SW480 (cell line): ENCODE measurements at regions not wholly inside any gene's neighbourhood (a gene's known extent, or its start where the extent isn't known, plus 50 kb on each side); places are given as distances from the start of the nearest gene placed in this dataset.
"Not testable (repeated sequence)": the region's sequence is repeated elsewhere in the genome, so short reads cannot be mapped to it uniquely, and the experiment has no call there.

Experiments used
- DNase-seq: peaks from one replicate; pipeline ENCODE4 v3.0.0-alpha.2; 2016; ENCODE audit warnings: low spot score

DNA sequence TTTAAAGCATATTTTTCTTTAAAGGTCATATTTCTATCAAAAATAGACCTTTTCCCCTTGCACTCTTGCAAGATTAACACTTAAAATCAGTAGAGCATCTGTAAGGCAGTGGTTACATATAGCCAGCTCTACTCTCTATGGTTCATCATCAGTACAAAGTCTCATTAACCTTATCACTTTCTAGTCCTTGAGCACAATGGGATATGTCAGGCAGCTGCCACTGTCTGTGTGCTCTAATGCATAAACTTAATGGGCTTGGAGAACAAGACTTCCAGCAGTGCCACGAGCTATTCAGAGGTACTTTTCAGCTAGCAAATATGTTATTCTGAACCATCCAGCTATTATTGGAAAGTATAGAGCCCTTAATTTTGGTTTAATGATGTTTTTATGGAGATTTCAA lies 393.7 kb downstream of the GASK1B start:
- no peak for DNase-seq

DNA sequence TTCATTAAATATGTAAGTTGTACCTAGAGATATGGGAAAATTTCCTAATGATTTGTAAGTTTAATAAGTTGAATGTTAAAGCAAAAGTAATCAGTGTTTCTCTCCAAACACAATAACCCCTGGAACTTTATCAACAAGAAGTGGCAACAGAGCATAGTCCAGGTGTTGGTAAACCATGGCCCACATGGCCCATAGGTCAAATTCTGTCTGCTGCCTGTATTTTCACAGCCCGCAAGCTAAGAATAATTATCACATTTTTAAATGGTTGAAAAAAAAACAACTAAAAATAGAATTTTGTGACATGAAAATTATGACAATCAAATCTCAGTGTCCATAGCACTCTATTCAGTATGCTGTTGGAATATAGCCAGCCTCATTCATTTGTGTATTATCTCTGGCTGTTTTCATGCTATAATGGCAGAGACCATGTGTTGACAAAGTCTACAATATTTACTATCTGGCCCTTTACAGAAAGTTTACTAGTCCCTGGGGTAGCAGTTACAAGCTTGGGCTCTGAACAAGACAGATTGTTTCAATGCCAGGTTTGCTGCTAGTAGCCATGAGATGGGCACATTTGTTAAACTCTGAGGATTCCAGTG lies 395.8 kb downstream of the GASK1B start:
- no peak for DNase-seq

DNA sequence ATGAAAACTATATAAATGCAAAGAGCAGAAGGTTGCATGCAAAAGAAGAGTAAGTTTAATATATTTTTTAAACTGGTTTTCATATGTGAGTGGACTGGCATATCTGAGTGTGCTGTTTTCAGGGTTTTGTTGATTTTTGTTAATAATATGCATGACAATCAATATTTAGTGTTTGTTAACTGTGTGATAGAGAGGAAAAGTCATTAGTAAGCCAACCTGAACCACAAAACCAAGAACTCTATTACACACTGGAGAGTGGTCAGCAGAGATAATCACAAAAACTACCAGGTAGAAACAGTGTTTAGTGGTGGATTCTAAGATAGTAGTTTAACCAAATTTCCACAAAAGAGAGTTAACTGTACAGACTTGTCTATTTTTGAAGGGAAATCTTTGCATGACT lies 396.9 kb downstream of the GASK1B start:
- DNase-seq: no peak

DNA sequence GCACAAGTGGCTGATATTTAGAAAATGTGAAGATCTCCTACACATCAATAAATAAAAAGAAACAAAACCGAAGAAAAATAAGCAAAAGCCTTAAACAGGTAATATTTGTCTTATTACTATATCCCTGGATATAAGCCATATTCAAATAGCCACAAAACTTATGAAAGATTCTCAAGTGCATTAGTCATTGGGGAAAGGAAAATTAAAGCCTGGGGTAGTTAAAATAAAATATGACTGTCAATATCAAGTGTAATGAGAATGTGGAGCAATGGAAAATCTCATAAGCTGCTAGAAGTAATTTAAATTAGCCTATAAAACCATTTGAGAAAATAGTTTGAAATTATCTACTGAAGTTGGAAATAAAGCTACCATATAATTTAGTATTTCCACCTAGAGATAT lies 399.9 kb downstream of the GASK1B start:
- no peak for DNase-seq

DNA sequence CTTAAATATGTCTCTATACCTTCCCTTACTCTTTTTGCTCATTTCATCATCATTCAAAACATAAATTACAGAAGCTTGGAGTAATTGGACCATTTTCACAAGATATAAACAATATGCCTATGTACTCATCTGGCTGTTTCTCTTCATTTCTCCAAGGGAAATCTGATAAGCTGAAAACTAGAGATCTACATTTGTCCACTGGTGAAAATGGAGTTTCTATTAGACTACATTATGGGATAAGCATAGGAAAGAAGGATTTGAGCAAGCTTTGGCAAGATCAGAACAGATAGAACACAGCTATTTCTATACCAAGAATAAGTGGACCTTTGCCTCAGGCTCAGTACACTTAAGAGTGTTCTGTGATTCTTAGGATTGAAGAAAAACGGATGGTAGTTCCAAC lies 404.4 kb downstream of the GASK1B start:
- no peak for DNase-seq

DNA sequence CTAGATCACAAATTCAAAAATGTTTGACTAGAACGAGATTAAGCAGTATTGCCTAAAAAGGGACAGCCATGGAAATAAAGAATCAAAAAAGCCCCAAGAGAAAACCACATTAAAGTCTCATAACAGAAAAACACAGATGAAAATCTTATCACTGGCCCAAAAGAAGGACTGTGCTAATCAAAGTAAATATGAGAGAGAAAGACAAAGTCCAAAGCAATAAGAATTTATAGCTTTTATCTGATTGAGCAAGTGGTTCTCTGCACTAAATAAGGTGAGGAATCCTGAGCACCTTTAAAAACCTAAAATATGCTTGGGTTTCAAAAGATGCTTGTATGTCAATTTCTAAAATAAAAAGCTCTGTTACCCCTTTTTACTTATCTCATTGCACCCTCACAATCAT lies 409.3 kb downstream of the GASK1B start:
- DNase-seq: no peak

DNA sequence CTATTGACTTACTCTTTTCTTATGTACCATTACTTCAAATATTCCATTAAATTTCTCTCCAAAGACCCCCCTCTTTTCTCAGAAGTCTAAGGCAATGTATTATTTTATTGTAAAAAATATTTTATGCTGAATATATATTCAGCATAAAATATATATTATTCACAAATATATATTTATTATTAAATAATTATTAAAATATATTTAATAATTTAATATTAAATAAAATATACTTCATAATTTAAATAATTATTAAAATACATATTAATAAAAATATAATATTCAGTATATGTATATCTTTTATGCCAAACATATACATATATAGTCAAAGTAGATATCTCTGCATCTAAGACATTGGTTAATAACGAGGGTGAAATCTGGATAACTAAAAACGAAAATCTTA lies 418.4 kb downstream of the GASK1B start:
- no peak for DNase-seq

DNA sequence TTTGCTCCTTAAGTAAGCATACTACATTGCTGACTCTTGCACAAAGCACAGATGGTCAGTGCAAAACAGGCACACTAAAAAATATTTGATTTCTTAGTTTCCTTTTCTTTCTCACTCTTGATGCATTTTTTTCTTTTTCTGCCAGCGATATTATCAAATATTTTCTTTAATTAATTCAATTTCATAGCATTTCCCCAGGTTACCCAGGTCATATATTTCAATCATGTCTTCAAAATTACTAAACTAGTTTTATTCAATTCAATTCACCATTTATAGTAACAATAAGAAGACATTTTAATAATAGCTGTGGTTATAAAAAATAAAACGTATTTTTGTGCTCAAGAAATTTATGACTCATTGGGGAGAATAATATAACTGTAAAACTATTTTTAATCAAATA lies 421.2 kb downstream of the GASK1B start:
- no peak for DNase-seq

DNA sequence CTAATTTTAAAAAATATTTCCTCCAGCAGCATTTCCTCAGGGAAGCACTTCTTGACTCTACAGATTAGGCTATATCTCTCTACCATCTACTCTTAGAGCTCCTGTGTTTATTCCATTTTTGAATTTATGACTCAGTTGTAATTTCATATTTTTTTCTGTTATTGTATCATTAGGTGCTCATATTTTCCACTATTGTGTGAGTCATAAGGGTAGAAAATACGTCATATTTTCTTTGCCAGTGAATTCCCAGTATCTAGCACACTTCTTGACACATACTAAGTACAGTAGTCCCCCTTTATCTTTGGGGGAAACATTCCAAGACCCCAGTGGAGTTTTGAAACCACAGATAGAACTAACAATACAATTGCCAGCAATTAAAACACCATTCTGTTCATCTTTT lies 431.2 kb downstream of the GASK1B start:
- no peak for DNase-seq

DNA sequence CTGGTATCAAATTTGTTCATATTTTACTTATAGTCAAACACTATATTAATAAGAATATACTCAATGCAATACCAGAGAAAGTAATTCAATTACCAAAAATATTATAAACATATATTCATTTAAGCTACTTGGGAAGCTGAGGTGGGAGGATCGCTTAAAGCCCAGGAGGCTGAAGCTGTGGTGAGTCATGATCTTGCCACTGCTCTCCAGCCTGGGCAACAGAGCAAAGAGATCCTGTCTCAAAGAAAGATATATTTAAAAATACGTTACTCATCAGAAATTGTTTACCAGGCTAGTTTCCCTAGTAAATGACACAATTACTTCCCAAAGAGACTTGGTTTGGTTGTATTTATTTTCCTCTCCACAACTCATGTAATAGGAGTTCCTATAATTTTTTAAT lies 433.6 kb downstream of the GASK1B start:
- no peak for DNase-seq

DNA sequence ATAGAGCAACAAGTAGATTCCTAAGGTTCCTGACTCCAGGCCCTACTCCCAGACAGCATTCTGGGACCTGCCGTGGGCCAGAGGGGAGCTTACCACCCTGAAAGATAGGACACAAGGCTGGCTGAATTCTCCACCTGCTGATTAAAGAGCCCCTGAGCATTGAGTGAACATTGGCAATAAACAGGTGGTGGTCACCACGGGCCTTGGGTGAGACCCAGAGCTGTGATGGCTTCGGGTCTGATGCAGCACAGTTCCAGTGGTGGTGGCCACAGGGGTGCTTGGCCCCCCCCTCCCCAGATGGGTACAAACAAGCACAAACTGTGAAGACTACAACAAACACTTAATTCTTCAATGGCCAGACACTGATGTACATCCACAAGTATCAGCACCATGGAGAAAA lies 444.6 kb downstream of the GASK1B start:
- DNase-seq: no peak

DNA sequence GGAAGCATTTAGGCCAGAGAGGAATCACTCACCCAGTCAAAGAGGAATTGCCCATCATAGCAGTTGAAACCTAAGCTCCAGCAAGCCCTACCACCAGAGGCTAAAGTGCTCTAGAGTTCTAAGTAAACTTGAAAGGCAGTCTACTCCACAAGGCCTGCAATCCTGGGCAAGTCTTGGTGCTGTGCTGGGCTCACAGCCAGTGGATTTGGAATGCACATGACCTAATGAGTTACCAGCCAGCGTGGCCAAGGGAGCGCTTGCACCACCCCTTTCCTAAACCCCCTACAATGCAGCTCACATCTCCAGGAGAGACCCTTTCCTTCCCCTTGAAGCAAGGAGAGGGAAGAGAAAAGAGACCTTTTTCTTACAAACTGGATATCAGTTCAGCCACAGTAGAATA lies 445.7 kb downstream of the GASK1B start:
- DNase-seq: no peak

DNA sequence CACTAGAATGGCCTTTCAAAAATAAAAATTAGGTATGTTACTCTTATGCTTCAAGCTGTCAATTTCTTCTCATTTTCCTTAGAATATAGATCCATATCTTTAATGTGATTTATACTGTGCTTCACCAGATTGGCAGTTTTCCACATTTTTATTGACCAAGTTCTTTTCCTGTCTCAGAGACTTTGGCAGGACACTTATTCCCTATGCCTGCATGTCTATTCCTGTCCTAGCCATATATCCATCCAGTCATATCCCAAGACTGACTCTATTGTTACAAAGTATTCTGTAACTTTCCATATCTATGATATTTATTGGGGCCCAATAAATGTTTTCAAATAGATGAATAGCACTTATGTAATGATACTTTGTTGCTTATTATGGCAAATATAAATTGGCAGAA lies 450.7 kb downstream of the GASK1B start:
- DNase-seq: no peak

DNA sequence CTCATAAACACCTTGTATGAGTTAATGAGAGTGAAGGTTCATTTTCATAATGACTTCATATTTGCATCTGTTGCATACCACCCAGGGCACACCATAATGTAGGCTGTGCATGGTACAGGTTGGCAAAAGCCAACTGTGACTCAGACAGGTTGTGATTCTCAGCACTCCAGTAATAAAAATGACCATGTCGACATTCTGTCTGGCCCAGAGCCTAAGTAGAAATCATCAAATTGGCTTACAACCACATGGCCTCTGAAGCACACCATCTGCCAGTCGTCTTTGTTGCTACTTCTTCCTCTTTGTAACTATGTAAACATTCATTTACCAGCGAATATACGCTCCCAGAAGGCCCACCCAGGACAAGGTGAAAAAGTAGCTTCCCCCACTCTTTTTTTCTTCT lies 459.5 kb downstream of the GASK1B start:
- DNase-seq: no peak

DNA sequence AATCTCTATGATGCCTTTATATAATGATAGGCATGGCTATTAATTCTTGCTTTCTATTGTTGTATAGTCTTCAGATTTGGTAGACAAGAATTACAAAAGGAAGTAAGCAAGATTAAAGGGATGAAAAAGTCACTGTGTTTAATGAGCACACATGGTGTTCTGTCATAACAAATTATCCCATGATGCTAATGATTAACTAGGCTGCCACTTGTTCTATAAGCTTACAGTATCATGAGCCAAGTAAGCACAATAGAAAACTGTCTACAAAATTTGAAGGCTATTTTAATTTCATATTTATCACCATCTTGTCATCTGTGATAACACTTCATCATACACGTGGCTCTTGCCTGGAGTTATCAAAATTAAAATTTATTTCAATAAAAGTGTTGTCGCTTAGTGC lies 466.7 kb downstream of the GASK1B start:
- peak; percentile 1 for DNase-seq

DNA sequence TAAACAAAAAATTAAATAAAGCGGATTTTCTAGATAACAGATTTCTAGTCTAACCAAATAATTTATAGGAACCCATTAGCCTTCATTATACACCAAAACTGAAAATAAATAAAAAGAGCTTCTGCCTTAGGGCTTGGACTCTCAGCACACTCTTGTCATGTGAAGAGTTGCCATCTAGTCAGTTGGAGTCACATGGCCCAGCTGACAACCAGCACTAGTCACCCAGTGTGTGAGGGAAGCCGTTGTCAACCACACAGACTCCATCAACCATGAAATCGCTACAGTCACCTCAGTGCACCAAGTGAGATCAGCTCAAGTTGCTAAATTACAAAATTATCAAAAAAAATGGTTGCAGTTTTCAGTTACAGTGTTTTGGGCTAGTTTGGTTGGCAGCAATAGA lies 470.0 kb downstream of the GASK1B start:
- no peak for DNase-seq

DNA sequence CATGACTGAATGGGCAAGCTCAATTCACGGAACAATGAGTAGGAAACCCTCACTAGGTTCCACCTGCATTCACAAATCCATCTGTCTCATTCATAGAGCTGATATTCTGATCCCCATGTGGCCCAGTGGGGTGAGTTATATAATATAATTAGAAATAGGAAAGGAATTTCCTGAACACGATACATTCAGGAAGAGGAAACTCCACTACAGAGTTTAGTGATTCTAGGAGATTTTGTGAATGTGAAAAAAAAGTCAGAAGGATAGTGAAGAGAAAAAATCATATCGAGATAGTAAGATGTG lies 471.2 kb downstream of the GASK1B start:
- no peak for DNase-seq

DNA sequence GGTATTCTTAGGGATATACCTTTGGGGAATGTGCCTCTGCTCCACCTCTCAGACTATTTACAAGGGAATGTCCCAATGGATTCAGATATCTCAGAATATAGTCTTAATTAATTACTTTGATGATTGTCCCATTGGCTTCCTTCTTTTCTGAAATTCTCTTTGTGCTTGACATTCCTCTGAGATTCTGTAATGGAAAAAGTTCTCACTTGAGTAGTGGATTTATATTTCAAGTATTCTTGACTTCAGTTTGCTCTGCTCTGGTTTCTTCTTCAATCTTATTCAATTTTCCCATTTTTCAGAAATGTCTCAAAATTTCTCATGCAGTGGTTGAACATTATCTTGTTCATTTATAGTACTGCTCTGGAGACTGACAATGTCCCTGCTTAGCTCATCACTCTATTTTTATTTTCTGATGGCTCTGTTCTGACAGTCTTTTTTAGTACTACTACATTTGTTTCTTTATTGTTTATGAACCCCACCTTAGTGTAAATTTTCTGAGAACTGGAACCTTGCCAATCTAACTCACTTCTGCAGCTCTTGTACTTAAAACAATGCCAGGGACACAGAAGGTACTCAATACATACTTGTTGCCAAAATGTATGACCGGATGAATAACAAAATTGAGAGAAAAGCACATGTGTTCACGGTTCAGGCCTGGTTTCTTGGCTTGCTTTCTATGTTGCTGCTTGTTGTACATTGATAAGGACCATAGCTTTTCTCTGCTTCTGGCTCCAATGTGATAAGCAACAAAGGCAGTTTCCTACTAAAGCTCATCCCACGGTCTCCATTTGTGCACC lies 471.7 kb downstream of the GASK1B start:
- DNase-seq: no peak

DNA sequence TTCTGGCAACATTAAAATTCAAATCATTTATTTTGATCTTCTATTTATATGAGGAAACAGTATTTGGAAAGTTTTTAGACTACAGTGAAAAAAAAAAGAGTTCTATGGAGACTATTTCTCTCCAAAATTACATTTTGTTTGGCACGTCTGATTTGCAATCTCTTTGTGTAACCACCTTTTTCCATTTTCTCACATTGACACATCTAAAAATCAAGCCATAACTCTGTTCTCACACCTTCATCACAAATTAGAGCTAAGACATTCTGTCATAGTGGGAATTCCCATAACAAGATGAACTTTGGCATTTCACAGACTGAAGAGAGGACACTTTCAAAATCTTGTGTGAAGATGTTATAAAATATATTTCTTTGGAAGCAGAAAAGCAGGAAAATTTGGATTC lies 468.9 kb downstream of the GRIA2 start:
- no peak for DNase-seq

DNA sequence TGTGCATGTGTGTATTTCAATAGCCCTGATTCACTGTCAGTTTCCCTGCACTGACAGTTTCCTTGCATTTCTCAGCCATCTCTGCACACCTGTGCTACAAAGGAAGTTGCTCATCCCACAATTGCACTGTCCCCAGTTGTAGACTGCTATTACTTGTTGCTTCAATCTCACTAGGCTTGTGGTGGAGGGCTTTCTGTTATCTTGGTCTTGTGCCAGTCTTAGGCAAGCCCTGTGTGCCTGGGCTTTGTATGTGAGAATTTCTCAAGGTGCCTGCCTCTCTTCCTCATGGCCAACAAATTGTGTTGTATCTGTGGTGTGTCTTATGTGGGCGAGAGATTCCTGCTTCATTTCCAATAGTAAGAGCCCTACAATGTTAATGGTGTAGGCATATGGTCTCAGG lies 467.4 kb downstream of the GRIA2 start:
- no peak for DNase-seq

DNA sequence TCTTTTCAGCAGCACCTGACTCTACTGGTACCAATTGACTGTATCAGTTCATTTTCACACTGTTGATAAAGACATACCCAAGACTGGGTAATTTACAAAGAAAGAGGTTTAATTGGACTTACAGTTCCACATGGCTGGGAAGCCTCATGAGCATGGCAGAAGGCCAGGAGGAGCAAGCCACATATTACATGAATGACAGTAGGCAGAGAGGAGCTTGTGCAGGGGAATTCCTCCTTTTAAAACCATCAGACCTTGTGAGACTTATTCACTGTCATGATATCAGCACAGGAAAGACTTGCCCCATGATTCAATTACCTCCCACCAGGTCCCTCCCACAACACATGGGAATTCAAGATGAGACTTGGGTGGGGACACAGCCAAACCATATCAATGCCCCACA lies 458.8 kb downstream of the GRIA2 start:
- DNase-seq: not testable (repeated sequence)

DNA sequence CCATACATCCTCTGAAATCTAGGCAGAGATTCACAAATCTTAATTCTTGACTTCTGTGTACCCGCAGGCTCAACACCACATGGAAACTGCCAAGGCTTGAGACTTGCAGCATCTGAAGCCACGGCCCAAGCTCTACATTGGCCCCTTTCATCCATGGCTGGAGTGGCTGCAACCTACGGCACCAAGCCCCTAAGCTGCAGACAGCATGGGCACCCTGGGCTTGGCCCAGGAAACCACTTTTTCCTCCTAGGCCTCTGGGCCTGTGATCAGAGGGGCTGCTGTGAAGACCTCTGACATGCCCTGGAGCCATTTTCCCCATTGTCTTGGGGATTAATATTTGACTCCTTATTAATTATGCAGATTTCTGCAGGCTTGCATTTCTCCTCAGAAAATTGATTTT lies 457.9 kb downstream of the GRIA2 start:
- DNase-seq: no peak

DNA sequence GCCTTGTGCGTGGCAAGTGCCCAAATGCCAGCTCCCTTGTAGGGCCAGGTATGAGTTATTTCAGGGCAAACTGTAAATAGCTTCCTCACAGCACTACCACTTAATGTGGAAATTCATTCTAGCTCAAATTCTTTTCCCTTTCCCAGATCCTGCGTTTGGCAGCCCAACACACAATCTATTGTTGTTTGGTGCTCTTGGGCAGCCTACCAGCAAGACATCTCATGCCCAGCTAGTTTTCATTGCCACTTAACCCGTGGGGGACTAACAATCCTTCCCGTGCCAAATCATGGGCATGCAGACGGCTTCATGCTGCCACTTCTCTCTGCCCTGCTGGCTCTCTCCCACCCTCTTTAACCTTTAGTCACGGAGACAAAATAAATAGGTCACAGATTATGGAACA lies 454.2 kb downstream of the GRIA2 start:
- no peak for DNase-seq

DNA sequence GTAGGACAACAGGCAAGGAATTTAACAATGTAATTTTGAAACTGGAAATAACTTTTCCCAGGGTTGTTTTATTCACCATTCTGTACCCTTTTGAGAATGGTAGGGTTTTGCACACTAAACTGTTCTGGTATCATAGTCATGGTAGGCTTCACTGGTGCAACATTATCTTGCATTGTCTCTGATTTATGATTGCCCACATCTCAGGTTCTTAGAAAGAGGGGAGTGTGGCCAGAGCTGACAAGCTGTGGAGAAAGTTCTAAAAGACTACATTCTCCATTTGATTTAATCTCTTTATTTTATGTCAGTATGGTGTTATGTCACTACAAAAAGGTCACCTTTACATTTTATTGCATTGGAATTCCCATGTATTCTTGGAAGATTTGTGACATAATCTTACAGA lies 447.3 kb downstream of the GRIA2 start:
- DNase-seq: no peak
